PC-9 (cell line): ENCODE measurements at regions not wholly inside any gene's neighbourhood (a gene's known extent, or its start where the extent isn't known, plus 50 kb on each side); places are given as distances from the start of the nearest gene placed in this dataset.

Source experiments
- EZH2 ChIP-seq: fragments of 200-600 bp; sonication (generic); IDR thresholded peaks from 2 replicates; pipeline ENCODE4 v1.8.0; 2017; ENCODE audit warnings: antibody characterized with exemption, low read depth
- TF ChIP-seq, protein P1 (sequence below): fragments of 200-600 bp; sonication (generic); conservative IDR thresholded peaks from 2 replicates; pipeline ENCODE4 v1.6.1; 2017; ENCODE audit warnings: mixed run types, antibody characterized with exemption, mild to moderate bottlenecking, moderate library complexity

- TF ChIP-seq, protein P1, sequence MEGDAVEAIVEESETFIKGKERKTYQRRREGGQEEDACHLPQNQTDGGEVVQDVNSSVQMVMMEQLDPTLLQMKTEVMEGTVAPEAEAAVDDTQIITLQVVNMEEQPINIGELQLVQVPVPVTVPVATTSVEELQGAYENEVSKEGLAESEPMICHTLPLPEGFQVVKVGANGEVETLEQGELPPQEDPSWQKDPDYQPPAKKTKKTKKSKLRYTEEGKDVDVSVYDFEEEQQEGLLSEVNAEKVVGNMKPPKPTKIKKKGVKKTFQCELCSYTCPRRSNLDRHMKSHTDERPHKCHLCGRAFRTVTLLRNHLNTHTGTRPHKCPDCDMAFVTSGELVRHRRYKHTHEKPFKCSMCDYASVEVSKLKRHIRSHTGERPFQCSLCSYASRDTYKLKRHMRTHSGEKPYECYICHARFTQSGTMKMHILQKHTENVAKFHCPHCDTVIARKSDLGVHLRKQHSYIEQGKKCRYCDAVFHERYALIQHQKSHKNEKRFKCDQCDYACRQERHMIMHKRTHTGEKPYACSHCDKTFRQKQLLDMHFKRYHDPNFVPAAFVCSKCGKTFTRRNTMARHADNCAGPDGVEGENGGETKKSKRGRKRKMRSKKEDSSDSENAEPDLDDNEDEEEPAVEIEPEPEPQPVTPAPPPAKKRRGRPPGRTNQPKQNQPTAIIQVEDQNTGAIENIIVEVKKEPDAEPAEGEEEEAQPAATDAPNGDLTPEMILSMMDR = no peak
- TF ChIP-seq EZH2 = no peak
Observed at GRCh38 chr9:95669253-95669652, 152.5 kb upstream of the PTCH1 start.
